ENCODE measurements at regions not wholly inside any gene's neighbourhood (a gene's known extent, or its start where the extent isn't known, plus 50 kb on each side); places are given as distances from the start of the nearest gene placed in this dataset.
A peak's percentile ranks its signal among the peaks of the same experiment; 100 is the strongest.

- Histone ChIP-seq H3K9me1 (ENCODE audit: control insufficient read depth, insufficient read depth, low read length) (no peaks in the 10 kb centered on the region), H3K4me1 (replicated peaks in 1 of 2; ENCODE audit: control insufficient read depth in 2 of 2, insufficient read depth in 2 of 2, low read length in 2 of 2) (no peaks in the 10 kb centered on the region), H3K27me3 (ENCODE audit: control insufficient read depth in 2 of 2, insufficient read depth in 2 of 2, low read length in 2 of 2) (no peaks in the 10 kb centered on the region), H3K9ac (ENCODE audit: insufficient read depth in 1 of 2, low read depth in 2 of 2, low read length in 2 of 2) (no peak overlapping the region), H2AFZ (ENCODE audit: low read depth, low read length) (no peak overlapping the region), H3K4me3 (no peak overlapping the region), H4K20me1 (replicated peaks; ENCODE audit: control insufficient read depth, insufficient read depth, low read length) (no peaks in the 10 kb centered on the region), H3K79me2 (ENCODE audit: control insufficient read depth, insufficient read depth, low read length) (no peaks in the 10 kb centered on the region), H3K9me3 (replicated peaks; ENCODE audit: control insufficient read depth, insufficient read depth, low read depth, low read length) (no peaks in the 10 kb centered on the region), H3K27ac (ENCODE audit: extremely low read depth, low read depth, low read length) (no peak overlapping the region), H3K36me3 (ENCODE audit: control insufficient read depth, insufficient read depth, low read length) (no peaks in the 10 kb centered on the region), H3K4me2 (ENCODE audit: insufficient read depth, low read length) (no peak overlapping the region)
- ChIA-PET CTCF (ENCODE audit: low intra/inter-chr PET ratio) (no interaction called here), POLR2A (interaction anchor here (0.8 kb wide), 1 partner anchor 657 kb away, joined by 3 read pairs; no protein-coding TSS in a partner anchor)
- FAIRE-seq (no peak), ATAC-seq (no peak), DNase-seq (ENCODE audit: extremely low read depth in 1 of 4, low spot score in 3 of 4) (no peak)
- 4% methylated on average over 3 of the region's 3 CpGs for WGBS (ENCODE audit: insufficient coverage, low coverage, missing lambda C conversion rate)
- intact Hi-C loops (cut with micrococcal nuclease) (no loop called here), in situ Hi-C loops (cut with MboI) (no loop called here)
- peak; percentile 62 for TF ChIP-seq NFIC (IDR thresholded peaks at IDR 0.05)
- no peak for TF ChIP-seq RBM14 (IDR thresholded peaks at IDR 0.05; ENCODE audit: borderline replicate concordance, insufficient read depth, low read depth, low read length)
- TF ChIP-seq NCOA6 (IDR thresholded peaks at IDR 0.05), result no peak
- TF ChIP-seq ID3 (CRISPR knock-in tag; IDR thresholded peaks at IDR 0.05), result no peak
- TF ChIP-seq ID3 (tag; IDR thresholded peaks at IDR 0.05), result no peak
- BruUV-seq (replicated peaks), result no TSS peak
These were observed 70.4 kb upstream of the MDFIC start for GRCh38 chr7:114851406-114852061.

- Histone ChIP-seq H3K36me3 (ENCODE audit: control insufficient read depth, insufficient read depth, low read length) (no peaks in the 10 kb centered on the region), H2AFZ (ENCODE audit: low read depth, low read length) (no peak overlapping the region), H3K27ac (ENCODE audit: extremely low read depth, low read depth, low read length) (no peak overlapping the region), H3K9me3 (replicated peaks; ENCODE audit: control insufficient read depth, insufficient read depth, low read depth, low read length) (no peaks in the 10 kb centered on the region), H3K4me1 (replicated peaks in 1 of 2; ENCODE audit: control insufficient read depth in 2 of 2, insufficient read depth in 2 of 2, low read length in 2 of 2) (no peaks in the 10 kb centered on the region), H3K79me2 (ENCODE audit: control insufficient read depth, insufficient read depth, low read length) (no peaks in the 10 kb centered on the region), H4K20me1 (replicated peaks; ENCODE audit: control insufficient read depth, insufficient read depth, low read length) (no peaks in the 10 kb centered on the region), H3K9ac (ENCODE audit: insufficient read depth in 1 of 2, low read depth in 2 of 2, low read length in 2 of 2) (no peak overlapping the region), H3K4me3 (no peak overlapping the region), H3K27me3 (ENCODE audit: control insufficient read depth in 2 of 2, insufficient read depth in 2 of 2, low read length in 2 of 2) (no peaks in the 10 kb centered on the region), H3K9me1 (ENCODE audit: control insufficient read depth, insufficient read depth, low read length) (no peaks in the 10 kb centered on the region), H3K4me2 (ENCODE audit: insufficient read depth, low read length) (no peak overlapping the region)
- ChIA-PET CTCF (ENCODE audit: low intra/inter-chr PET ratio) (no interaction called here), POLR2A (no interaction called here)
- TF ChIP-seq XRCC3 (IDR thresholded peaks at IDR 0.05), result no peak
- no peak for TF ChIP-seq POLR3G (IDR thresholded peaks at IDR 0.05; ENCODE audit: extremely low read depth, insufficient read length, insufficient replicate concordance)
- TF ChIP-seq AFF1 (IDR thresholded peaks at IDR 0.05; ENCODE audit: low read depth in 1 of 2, partially characterized antibody in 2 of 2), result no peak
- TF ChIP-seq STAG1 (CRISPR knock-in tag; IDR thresholded peaks at IDR 0.05; ENCODE audit: borderline replicate concordance), result no peak
- no peak for TF ChIP-seq USF2 (CRISPR knock-in tag; IDR thresholded peaks at IDR 0.05)
- FAIRE-seq (no peak), ATAC-seq (no peak), DNase-seq (ENCODE audit: extremely low read depth in 1 of 4, low spot score in 3 of 4) (no peak)
- in situ Hi-C loops (cut with MboI) (no loop called here), intact Hi-C loops (cut with micrococcal nuclease) (no loop called here)
- BruUV-seq (replicated peaks), result no TSS peak
These were observed 69.6 kb upstream of the MDFIC start for GRCh38 chr7:114852293-114852692.
